GM18511 (cell line): ENCODE measurements at regions not wholly inside any gene's neighbourhood (a gene's known extent, or its start where the extent isn't known, plus 50 kb on each side); places are given as distances from the start of the nearest gene placed in this dataset.

ENCODE experiments used
- ATAC-seq: cut with Tn5 transposase; IDR thresholded peaks from one replicate; pipeline ENCODE4 v1.9.1; 2021; ENCODE audit warnings: mild to moderate bottlenecking, moderate library complexity; ENCODE audit not compliant: unreplicated experiment

DNA sequence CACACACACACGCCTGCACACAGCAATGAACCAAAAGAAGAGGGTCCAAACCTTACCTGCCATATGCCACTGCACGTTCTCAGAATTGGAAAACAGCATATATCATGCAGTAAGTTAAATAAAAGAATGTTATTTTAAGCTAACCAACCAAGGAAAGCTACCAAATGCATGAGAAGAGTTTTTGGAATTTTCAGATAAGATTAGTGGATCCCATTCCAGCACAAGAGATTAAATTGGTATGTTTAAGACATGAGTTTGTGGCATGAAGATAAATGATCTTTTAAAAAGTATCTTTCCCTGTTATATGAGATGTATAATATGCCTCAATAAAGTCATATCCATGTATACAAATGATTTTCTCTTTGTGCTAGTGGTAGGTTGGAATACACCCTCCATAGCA is 811.4 kb downstream of the NR2F2 start:
- ATAC-seq, result no peak

DNA sequence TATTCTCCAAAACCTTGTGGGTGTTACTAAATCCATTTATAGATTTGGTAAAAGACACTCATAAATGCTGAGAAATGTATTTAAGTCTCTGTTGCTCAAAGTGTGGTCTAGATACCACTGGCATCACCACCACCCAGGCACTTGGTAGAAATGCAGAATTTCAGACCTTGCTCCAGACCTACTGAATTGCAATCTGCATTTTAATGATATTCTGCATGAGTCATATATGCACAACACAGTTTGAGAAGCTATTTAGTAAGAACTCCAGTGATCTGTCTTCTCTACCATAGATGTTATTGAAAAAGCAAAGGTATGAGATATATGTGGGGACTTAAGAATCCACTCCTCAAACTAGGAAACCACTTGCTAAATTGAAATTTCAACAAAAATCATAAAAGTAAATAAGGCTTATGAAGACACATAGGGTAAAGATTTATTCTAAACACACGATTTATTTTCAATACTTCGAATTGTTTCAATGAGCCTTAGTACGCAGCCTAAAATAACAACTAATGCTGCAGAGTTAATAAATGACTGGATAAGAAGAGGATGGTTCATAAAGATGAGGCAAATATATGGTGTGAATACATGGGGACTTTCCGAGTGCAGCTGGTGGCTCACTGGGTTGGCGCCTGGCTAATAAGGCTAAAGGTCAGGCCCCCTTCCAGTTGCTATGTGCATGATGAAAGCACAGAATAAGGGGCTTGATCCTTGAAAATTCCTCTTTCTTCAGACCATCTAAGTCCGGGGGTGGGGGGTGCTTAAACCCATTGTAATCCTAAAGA is 813.3 kb downstream of the NR2F2 start:
- no peak for ATAC-seq

GRCh38 chr15:97144377-97144711 is 813.8 kb downstream of the NR2F2 start:
- no peak for ATAC-seq

- ATAC-seq, result no peak
Observed at GRCh38 chr15:97146929-97147870, 813.3 kb upstream of the ARRDC4 start.

GRCh38 chr15:97153356-97153965 is 807.0 kb upstream of the ARRDC4 start:
- ATAC-seq, result no peak

- ATAC-seq, result no peak
Observed at GRCh38 chr15:97156739-97157265, 803.7 kb upstream of the ARRDC4 start.

- ATAC-seq, result no peak
Observed at GRCh38 chr15:97162805-97163495, 797.6 kb upstream of the ARRDC4 start.

- no peak for ATAC-seq
Observed at GRCh38 chr15:97165205-97165604, 795.3 kb upstream of the ARRDC4 start.

- ATAC-seq, result no peak
Observed at GRCh38 chr15:97168704-97169475, 791.6 kb upstream of the ARRDC4 start.

DNA sequence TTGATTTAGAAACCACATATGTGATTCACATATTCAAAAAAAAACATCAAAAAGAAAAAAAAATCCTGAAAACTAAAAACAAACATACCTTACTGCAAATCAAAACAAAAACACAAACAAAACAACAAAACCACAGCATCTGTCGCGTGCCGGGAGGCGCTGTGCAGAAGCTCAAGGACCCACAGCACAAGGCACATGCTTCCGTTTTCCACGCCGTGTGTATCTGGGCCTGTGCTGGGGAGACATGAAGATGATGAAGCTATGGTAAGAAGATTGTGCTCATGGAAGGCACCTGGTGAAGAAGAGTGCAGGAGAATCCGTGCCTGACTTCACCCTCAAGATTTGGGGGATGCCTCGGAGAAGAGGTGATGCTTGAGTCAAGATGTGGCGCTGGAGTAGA is 788.9 kb upstream of the ARRDC4 start:
- ATAC-seq, result no peak

DNA sequence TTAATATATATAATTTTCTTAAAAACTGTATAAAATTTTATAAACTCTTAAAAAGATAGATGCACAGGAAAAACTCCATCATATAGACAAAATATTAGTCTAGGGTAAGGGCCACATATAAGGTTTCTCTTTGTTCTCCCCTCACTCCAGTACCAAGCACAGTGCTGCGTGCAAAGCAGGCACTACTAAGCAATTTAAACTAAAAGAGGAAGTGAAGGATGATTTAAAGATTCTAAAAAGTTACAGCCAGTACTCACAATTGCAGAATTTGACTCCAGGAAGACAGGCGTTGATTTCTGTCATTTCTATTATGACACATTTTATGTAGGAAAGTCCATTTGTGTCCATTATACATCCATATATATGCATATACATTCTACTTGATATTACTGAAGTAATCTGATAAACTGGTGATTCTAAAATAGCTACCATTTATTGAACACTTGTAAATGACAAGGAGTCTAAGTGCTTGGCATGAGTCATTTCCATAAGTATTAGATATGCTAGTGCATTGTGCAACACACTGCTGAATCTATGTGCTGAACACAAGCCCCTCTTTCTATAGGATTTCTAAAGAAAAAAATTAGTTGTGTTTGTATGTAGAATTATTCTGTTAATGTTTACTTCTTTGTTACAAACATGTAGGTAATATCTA is 785.5 kb upstream of the ARRDC4 start:
- ATAC-seq, result no peak

DNA sequence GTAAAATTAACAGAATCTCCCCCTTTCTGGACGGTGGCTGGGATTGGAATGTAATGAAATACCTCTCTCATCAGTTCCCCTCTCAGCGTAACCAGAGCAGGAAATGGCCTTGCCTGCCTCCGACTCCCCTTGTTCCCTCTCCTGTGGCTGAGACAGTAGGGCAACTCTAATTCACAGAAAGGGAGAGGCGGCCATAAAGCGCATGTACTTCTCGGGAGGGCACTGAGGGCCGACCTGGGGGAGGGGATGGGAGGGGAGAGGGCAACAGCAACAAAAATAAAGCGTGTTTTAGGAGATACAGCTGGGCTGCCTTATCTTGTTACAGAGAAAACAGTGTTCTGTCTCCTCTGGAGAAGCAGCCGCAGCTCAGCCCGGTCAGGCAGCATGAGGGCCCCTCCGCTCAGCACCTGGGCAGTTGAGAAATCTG is 783.3 kb upstream of the ARRDC4 start:
- no peak for ATAC-seq

- no peak for ATAC-seq
Observed at GRCh38 chr15:97182581-97182980, 777.9 kb upstream of the ARRDC4 start.

- ATAC-seq, result no peak
Observed at GRCh38 chr15:97189162-97189780, 771.2 kb upstream of the ARRDC4 start.

- ATAC-seq, result no peak
Observed at GRCh38 chr15:97194750-97195149, 765.8 kb upstream of the ARRDC4 start.

DNA sequence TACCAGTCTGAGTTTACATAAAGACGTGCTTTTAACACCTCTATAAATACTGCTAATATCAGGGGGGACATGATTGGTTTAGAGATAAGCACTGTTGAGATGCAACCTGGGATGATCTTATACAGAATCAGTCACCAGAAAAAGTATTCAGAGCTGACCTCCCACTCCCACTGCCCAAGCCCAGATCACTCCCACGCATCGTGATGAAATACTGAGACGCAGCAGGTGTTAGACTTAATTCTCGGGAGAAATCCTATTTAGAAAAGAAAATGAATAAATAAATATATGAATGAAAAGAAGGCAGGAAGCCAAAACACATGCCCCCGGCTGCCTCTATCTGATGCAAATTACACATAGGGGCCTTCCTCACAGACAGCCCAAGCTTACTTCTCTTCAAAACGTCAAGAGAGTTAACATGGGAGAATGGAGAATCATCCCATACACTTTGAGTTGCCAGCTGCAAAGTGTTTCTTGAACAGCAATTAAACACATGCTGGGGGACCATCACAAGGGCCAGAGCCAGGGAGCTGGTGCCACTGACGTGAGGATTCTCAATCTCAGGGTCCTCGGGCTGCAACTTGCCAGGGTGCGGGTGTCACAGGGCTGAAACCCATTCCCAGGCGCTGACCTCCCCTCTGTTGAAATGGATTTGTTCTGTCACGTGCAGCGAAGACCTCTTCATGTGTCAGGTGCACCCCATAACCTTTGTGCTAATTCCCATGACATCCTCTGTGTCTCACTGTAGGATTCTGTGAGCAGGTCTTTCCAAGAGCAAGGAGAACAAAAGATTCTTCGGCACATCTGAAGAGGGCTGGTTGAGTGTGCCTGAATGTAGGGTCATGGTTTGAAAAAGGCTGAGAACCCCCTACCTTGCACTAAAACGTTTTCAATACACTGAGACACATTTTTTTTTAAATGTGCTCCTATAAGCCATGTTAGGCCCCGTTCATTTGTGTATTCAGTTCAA is 764.2 kb upstream of the ARRDC4 start:
- ATAC-seq, result no peak

DNA sequence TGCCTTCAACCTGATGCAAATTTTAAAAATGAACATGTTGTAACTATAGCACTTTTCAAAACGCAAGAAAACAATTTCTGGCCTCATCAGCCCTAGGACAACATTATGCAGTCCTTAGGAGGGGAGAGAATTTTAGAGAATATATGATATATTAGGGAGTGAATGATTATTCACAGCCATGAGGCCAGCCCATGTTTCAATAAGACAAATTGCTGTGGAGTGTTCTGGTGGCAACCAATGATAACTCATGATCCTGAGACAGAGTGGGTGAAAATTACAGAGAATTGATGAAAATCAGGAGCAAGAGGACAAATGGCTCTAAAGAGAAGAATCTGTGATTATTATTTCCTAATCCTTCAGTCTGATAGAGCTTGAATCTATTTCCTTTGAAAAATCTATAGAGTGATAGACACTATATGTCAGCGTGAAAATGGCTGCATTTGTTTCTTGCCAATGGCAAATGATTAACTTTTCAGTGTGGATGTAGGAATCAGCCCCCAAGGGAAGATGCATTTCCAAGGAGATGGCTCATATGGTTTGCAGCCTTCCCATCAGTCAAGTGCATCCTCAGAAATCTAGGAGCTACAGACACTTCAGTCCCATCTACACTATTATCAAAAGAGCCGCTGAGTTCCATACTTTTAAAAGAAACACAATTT is 761.0 kb upstream of the ARRDC4 start:
- ATAC-seq, result no peak
